Peyer's patch (tissue), 4 donors: ENCODE measurements at regions not wholly inside any gene's neighbourhood (a gene's known extent, or its start where the extent isn't known, plus 50 kb on each side); places are given as distances from the start of the nearest gene placed in this dataset.

Experiments
- POLR2A ChIP-seq, 2 donors: fragments of 450-650 bp; IDR thresholded peaks; one replicate each; pipeline ENCODE4 v1.5.1; 2017; ENCODE audit warnings: antibody characterized with exemption in 2 of 2, mild to moderate bottlenecking in 2 of 2, moderate library complexity in 2 of 2
- TF ChIP-seq, protein P1 (sequence below), 6 experiments: fragments of 450-650 bp in 4 of 6; fragments of 200-600 bp in 2 of 6; sonication (generic) in 1 of 6; IDR thresholded peaks; one replicate each; pipeline ENCODE4 v1.5.1; 2017 to 2019; ENCODE audit warnings: antibody characterized with exemption in 6 of 6, mild to moderate bottlenecking in 3 of 6, moderate library complexity in 1 of 6

DNA sequence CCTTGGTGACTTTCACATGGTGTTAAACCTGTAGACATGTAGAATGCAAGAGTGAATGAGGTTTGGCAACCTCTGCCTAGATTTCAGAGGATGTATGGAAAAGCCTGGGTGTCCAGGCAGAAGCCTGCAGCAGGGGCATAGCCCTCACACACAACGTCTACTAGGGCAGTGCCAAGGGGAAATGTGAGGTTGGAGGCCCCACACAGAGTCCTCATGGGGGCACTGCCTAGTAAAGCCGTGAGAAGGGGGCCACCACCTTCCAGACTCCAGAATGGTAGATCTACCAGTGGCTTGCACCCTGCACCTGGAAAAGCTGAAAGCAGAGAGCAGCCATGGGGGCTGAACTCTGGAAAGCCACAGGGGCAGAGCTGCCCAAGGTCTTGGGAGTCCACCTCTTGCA, 241.2 kb downstream of the KLF13 start:
- TF ChIP-seq, protein P1, sequence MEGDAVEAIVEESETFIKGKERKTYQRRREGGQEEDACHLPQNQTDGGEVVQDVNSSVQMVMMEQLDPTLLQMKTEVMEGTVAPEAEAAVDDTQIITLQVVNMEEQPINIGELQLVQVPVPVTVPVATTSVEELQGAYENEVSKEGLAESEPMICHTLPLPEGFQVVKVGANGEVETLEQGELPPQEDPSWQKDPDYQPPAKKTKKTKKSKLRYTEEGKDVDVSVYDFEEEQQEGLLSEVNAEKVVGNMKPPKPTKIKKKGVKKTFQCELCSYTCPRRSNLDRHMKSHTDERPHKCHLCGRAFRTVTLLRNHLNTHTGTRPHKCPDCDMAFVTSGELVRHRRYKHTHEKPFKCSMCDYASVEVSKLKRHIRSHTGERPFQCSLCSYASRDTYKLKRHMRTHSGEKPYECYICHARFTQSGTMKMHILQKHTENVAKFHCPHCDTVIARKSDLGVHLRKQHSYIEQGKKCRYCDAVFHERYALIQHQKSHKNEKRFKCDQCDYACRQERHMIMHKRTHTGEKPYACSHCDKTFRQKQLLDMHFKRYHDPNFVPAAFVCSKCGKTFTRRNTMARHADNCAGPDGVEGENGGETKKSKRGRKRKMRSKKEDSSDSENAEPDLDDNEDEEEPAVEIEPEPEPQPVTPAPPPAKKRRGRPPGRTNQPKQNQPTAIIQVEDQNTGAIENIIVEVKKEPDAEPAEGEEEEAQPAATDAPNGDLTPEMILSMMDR (IDR thresholded peaks at IDR 0.05) = no peak
- TF ChIP-seq POLR2A (IDR thresholded peaks at IDR 0.05) = no peak
